Aorta (tissue), 5 donors: ENCODE measurements at regions not wholly inside any gene's neighbourhood (a gene's known extent, or its start where the extent isn't known, plus 50 kb on each side); places are given as distances from the start of the nearest gene placed in this dataset.

ENCODE experiments used
- ATAC-seq: fragments of 200-7000 bp; cut with Tn5 transposase; one replicate; pipeline ENCODE4 v1.9.1; 2022; ENCODE audit warnings: moderate library complexity; ENCODE audit not compliant: low FRiP score
- DNase-seq, 2 donors: peaks; one replicate each; pipeline ENCODE4 v3.0.0-alpha.2; 2020
- H3K27ac ChIP-seq, 2 donors: one replicate each; pipeline ENCODE4 v1.5.1; 2013; ENCODE audit warnings: low read length in 2 of 2, mild to moderate bottlenecking in 2 of 2, moderate library complexity in 2 of 2, control low read depth in 1 of 2, inconsistent platforms in 1 of 2, low read depth in 1 of 2
- H3K27me3 ChIP-seq, 2 donors: one replicate each; pipeline ENCODE4 v1.6.1; 2013; ENCODE audit warnings: control low read depth in 1 of 2, low read length in 1 of 2, mild to moderate bottlenecking in 1 of 2, moderate library complexity in 1 of 2; ENCODE audit not compliant: insufficient read depth in 2 of 2, control insufficient read depth in 1 of 2
- H3K36me3 ChIP-seq, 2 donors: one replicate each; pipeline ENCODE4 v1.6.1; 2013; ENCODE audit warnings: control low read depth in 1 of 2, low read length in 1 of 2, mild to moderate bottlenecking in 1 of 2; ENCODE audit not compliant: insufficient read depth in 2 of 2, control insufficient read depth in 1 of 2
- H3K4me1 ChIP-seq, 2 donors: one replicate each; pipeline ENCODE4 v1.6.1; 2013; ENCODE audit warnings: low read length in 2 of 2, control low read depth in 1 of 2, mild to moderate bottlenecking in 1 of 2, moderate library complexity in 1 of 2; ENCODE audit not compliant: insufficient read depth in 2 of 2, control insufficient read depth in 1 of 2
- H3K4me3 ChIP-seq, 2 donors: one replicate each; pipeline ENCODE4 v1.5.1; 2013; ENCODE audit warnings: low read length in 2 of 2, control low read depth in 1 of 2, mild to moderate bottlenecking in 1 of 2
- H3K9me3 ChIP-seq: one replicate; pipeline ENCODE4 v1.6.1; 2013; ENCODE audit warnings: mild to moderate bottlenecking, low read length; ENCODE audit not compliant: control insufficient read depth
- WGBS, 2 donors: extraction: QIAGEN DNeasy Blood & Tissue Kit; methylation state at CpG; one replicate each; pipeline ENCODE4 v1.1.7; 2013; 5-methylcytosine and 5-hydroxymethylcytosine counted together
- intact Hi-C, 2 donors: fragments of 100-400 bp; cut with DNase I; formaldehyde crosslinking; loops; one replicate each; pipeline versions ENCODE4 v1.14.2 to v1.15.0; 2022
- donor health status: healthy with polysubstance abuse.
- donor health status: Bipolar disorder and iron deficiency.
- donor health status: DM: no; HTN: no; CAD: no.
- donor health status: DM: no; HTN: no; CAD: no.
- donor health status: DM: yes; HTN: yes; CAD: no.

DNA sequence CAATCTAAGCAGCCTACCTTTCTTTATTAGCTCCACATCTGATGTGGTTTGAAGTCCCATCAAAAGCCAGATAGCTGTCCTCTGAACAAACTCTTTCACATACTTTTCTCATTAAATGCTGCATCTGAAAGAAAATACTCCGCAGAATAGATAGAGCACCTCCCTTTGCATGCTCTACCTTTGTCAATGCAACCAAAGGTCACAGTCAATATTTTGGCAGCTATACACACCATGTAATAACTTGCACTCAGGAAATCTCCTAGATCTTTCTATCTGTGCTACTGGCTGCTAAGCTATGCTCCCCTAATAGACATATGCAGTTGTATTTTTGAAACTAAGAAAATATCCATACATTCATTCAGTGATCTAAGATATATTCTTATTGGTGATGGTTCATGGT, 204.8 kb upstream of the ARRDC4 start:
- Histone ChIP-seq H3K4me1 (no peaks in the 10 kb centered on the region), H3K36me3 (no peaks in the 10 kb centered on the region), H3K27ac (no peak overlapping the region), H3K4me3 (no peak overlapping the region), H3K9me3 (no peaks in the 10 kb centered on the region), H3K27me3 (no peaks in the 10 kb centered on the region)
- ATAC-seq (no peak), DNase-seq (no peak)
- intact Hi-C loops: no loop called here
- 82 to 88% methylated on average over 1 of the region's 1 CpG for WGBS, 2 donors

GRCh38 chr15:97759363-97759762, 201.1 kb upstream of the ARRDC4 start:
- no peak overlapping the region for H3K4me3 ChIP-seq
- no peaks in the 10 kb centered on the region for H3K9me3 ChIP-seq
- intact Hi-C loops: no loop called here
- H3K36me3 ChIP-seq: no peaks in the 10 kb centered on the region
- WGBS, 2 donors: 35 to 41% methylated on average over 3 of the region's 3 CpGs
- H3K27ac ChIP-seq: no peak overlapping the region
- ATAC-seq: no peak
- no peak for DNase-seq
- H3K4me1 ChIP-seq: no peaks in the 10 kb centered on the region
- H3K27me3 ChIP-seq: no peaks in the 10 kb centered on the region

- H3K27ac ChIP-seq: no peak overlapping the region
- DNase-seq (no peak), ATAC-seq (no peak)
- H3K36me3 ChIP-seq: no peaks in the 10 kb centered on the region
- no peaks in the 10 kb centered on the region for H3K27me3 ChIP-seq
- intact Hi-C loops: no loop called here
- H3K4me3 ChIP-seq: no peak overlapping the region
- 28 to 48% methylated on average over 5 of the region's 5 CpGs for WGBS, 2 donors
- no peaks in the 10 kb centered on the region for H3K9me3 ChIP-seq
- H3K4me1 ChIP-seq: no peaks in the 10 kb centered on the region
Observed at GRCh38 chr15:97761110-97761509, 199.4 kb upstream of the ARRDC4 start.

- no peaks in the 10 kb centered on the region for H3K4me1 ChIP-seq
- 86 to 87% methylated on average over 4 of the region's 4 CpGs for WGBS, 2 donors
- no peaks in the 10 kb centered on the region for H3K36me3 ChIP-seq
- peaks cover 0 to 3% of the 10 kb centered on the region in 2 donors for H3K27me3 ChIP-seq
- H3K27ac ChIP-seq: no peak overlapping the region
- no peak overlapping the region for H3K4me3 ChIP-seq
- H3K9me3 ChIP-seq: no peaks in the 10 kb centered on the region
- intact Hi-C loops: no loop called here
- ATAC-seq: no peak
- DNase-seq: no peak
Observed at GRCh38 chr15:97783240-97783639, 177.3 kb upstream of the ARRDC4 start.

GRCh38 chr15:97786741-97787140, 173.8 kb upstream of the ARRDC4 start:
- ATAC-seq (no peak), DNase-seq (no peak)
- peaks cover 0 to 3% of the 10 kb centered on the region in 2 donors for H3K27me3 ChIP-seq
- WGBS, 2 donors: 84 to 89% methylated on average over 1 of the region's 1 CpG
- no peaks in the 10 kb centered on the region for H3K4me1 ChIP-seq
- intact Hi-C loops: no loop called here
- H3K27ac ChIP-seq: no peak overlapping the region
- H3K36me3 ChIP-seq: no peaks in the 10 kb centered on the region
- no peak overlapping the region for H3K4me3 ChIP-seq
- no peaks in the 10 kb centered on the region for H3K9me3 ChIP-seq

GRCh38 chr15:97790180-97790579, 170.3 kb upstream of the ARRDC4 start:
- H3K27ac ChIP-seq: no peak overlapping the region
- no peak for ATAC-seq
- H3K4me1 ChIP-seq: no peaks in the 10 kb centered on the region
- H3K36me3 ChIP-seq: no peaks in the 10 kb centered on the region
- DNase-seq: no peak
- H3K9me3 ChIP-seq: no peaks in the 10 kb centered on the region
- no peaks in the 10 kb centered on the region for H3K27me3 ChIP-seq
- no peak overlapping the region for H3K4me3 ChIP-seq
- intact Hi-C loops: no loop called here

- DNase-seq (no peak), ATAC-seq (no peak)
- Histone ChIP-seq H3K9me3 (no peaks in the 10 kb centered on the region), H3K4me1 (no peaks in the 10 kb centered on the region), H3K36me3 (no peaks in the 10 kb centered on the region), H3K4me3 (no peak overlapping the region), H3K27me3 (no peaks in the 10 kb centered on the region), H3K27ac (no peak overlapping the region)
- 41 to 47% methylated on average over 17 of the region's 17 CpGs for WGBS, 2 donors
- intact Hi-C loops: no loop called here
Observed at GRCh38 chr15:97791824-97792792, 168.4 kb upstream of the ARRDC4 start.

DNA sequence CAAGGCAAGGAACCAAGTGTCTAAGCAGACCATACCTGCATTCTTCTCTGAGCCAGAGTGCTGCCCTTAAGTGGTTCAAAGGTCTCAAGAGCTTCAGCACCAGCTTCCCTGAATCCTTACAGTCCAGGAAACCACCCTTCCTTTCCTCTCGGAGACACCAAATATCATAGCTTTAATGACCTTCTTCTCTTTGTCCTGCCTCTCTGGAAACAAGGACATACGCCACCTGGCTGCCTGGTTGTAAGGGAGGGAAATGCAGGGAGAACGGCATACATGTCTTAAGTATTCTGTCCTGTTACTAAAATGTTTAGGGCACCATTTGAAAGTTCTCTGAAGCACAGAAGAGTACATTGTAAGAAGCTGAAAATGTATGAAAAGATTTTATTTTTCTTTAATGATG, 155.6 kb upstream of the ARRDC4 start:
- no peak for ATAC-seq
- intact Hi-C loops: no loop called here
- Histone ChIP-seq H3K9me3 (peaks cover 2% of the 10 kb centered on the region), H3K27ac (no peak overlapping the region), H3K4me1 (no peaks in the 10 kb centered on the region), H3K36me3 (no peaks in the 10 kb centered on the region), H3K4me3 (no peak overlapping the region), H3K27me3 (no peaks in the 10 kb centered on the region)
- DNase-seq: no peak
- 67 to 69% methylated on average over 3 of the region's 3 CpGs for WGBS, 2 donors

DNA sequence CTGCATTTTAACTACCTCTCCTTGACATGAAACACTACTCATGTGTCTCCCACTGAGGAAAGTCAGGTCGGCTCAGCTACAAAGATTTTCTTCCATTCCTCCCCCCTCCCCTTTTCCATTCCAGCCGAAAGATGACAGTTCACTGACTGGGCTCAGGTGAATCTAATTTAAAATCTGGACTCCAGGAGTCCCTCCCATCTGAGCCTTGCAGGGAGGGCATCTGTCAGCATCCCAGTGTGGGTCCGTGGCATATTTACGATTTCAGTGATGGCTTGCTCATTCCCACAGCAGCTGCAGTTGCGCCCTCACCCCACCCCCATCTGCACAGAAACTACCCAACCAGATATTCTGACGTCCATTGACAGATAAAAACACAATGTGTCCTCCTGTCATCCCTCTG, 153.7 kb upstream of the ARRDC4 start:
- Histone ChIP-seq H3K4me1 (no peaks in the 10 kb centered on the region), H3K4me3 (no peak overlapping the region), H3K27me3 (no peaks in the 10 kb centered on the region), H3K27ac (no peak overlapping the region), H3K36me3 (no peaks in the 10 kb centered on the region), H3K9me3 (peaks cover 6% of the 10 kb centered on the region)
- ATAC-seq (no peak), DNase-seq (no peak)
- WGBS, 2 donors: 44 to 58% methylated on average over 6 of the region's 6 CpGs
- intact Hi-C loops: no loop called here
